Breast epithelium (tissue), 4 donors: ENCODE measurements at regions not wholly inside any gene's neighbourhood (a gene's known extent, or its start where the extent isn't known, plus 50 kb on each side); places are given as distances from the start of the nearest gene placed in this dataset.

Experiments
- DNase-seq, 2 donors: peaks; one replicate each; pipeline ENCODE4 v3.0.0-alpha.2; 2019; ENCODE audit warnings: low spot score in 2 of 2
- H3K27ac ChIP-seq, 2 donors: fragments of 200-600 bp; sonication (generic) in 1 of 2; one replicate each; pipeline ENCODE4 v1.5.1; 2016 to 2019; ENCODE audit warnings: mild to moderate bottlenecking in 1 of 2
- H3K27me3 ChIP-seq, 2 donors: fragments of 200-600 bp; sonication (generic) in 1 of 2; one replicate each; pipeline versions ENCODE4 v1.5.1 to v1.6.0; 2017 to 2019; ENCODE audit warnings: control low read depth in 1 of 2, mild to moderate bottlenecking in 1 of 2
- H3K36me3 ChIP-seq: fragments of 200-600 bp; one replicate; pipeline ENCODE4 v1.5.1; 2019
- H3K4me1 ChIP-seq, 2 donors: fragments of 200-600 bp; sonication (generic); one replicate each; pipeline ENCODE4 v1.5.1; 2016 to 2019; ENCODE audit warnings: control low read depth in 1 of 2
- H3K4me3 ChIP-seq, 3 donors: fragments of 200-600 bp; sonication (generic); 1 replicate in 2 of 3; 2 replicates in 1 of 3; pipeline ENCODE4 v1.5.1; 2016 to 2019; ENCODE audit warnings: mild to moderate bottlenecking in 3 of 3, moderate library complexity in 2 of 3
- H3K9me3 ChIP-seq, 2 donors: fragments of 200-600 bp; sonication (generic) in 1 of 2; one replicate each; pipeline ENCODE4 v1.5.1; 2016 to 2019; ENCODE audit warnings: control low read depth in 1 of 2
- POLR2A ChIP-seq: fragments of 450-650 bp; IDR thresholded peaks from one replicate; pipeline ENCODE4 v1.6.1; 2016; ENCODE audit warnings: antibody characterized with exemption, mild to moderate bottlenecking, moderate library complexity
- POLR2AphosphoS5 ChIP-seq, 3 donors: sonication (generic); formaldehyde crosslinking; IDR thresholded peaks; one replicate each; pipeline ENCODE4 v1.6.1; 2017; ENCODE audit warnings: antibody characterized with exemption in 3 of 3
- intact Hi-C: fragments of 100-400 bp; cut with DNase I; formaldehyde crosslinking; loops from one replicate; pipeline ENCODE4 v1.15.1; 2023; ENCODE audit warnings: low total_unique reads
- TF ChIP-seq, protein P1 (sequence below), 3 donors: fragments of 450-650 bp; IDR thresholded peaks; one replicate each; pipeline ENCODE4 v1.5.1; 2016 to 2017; ENCODE audit warnings: antibody characterized with exemption in 3 of 3, mild to moderate bottlenecking in 3 of 3, moderate library complexity in 3 of 3

DNA sequence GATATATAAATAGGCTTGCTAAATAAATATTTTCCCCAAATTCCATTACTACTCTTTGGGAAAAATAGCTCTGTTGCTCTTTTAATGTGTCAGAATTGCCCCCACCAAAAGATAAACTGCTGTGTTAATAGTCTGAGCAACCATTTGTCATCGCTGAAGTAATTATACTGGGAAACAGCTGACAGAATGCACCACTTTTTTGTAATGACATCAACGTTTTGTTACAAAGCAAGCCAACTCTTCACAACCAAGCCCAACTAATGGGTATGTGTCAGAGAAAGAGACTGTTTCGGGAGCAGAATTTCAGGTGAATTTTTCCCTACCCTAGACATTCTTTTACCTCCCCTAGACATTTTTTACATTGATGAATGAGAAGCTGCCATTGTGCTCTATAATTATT lies 405.0 kb upstream of the MAGEB18 start:
- DNase-seq = no peak
- Histone ChIP-seq H3K27ac (no peak overlapping the region), H3K36me3 (no peaks in the 10 kb centered on the region), H3K27me3 (no peaks in the 10 kb centered on the region), H3K4me3 (no peak overlapping the region), H3K9me3 (no peaks in the 10 kb centered on the region), H3K4me1 (no peaks in the 10 kb centered on the region)
- intact Hi-C loops = no loop called here
- no peak for TF ChIP-seq POLR2AphosphoS5 (IDR thresholded peaks at IDR 0.05)
- TF ChIP-seq POLR2A = no peak
- TF ChIP-seq, protein P1, sequence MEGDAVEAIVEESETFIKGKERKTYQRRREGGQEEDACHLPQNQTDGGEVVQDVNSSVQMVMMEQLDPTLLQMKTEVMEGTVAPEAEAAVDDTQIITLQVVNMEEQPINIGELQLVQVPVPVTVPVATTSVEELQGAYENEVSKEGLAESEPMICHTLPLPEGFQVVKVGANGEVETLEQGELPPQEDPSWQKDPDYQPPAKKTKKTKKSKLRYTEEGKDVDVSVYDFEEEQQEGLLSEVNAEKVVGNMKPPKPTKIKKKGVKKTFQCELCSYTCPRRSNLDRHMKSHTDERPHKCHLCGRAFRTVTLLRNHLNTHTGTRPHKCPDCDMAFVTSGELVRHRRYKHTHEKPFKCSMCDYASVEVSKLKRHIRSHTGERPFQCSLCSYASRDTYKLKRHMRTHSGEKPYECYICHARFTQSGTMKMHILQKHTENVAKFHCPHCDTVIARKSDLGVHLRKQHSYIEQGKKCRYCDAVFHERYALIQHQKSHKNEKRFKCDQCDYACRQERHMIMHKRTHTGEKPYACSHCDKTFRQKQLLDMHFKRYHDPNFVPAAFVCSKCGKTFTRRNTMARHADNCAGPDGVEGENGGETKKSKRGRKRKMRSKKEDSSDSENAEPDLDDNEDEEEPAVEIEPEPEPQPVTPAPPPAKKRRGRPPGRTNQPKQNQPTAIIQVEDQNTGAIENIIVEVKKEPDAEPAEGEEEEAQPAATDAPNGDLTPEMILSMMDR (IDR thresholded peaks at IDR 0.05) = no peak

DNA sequence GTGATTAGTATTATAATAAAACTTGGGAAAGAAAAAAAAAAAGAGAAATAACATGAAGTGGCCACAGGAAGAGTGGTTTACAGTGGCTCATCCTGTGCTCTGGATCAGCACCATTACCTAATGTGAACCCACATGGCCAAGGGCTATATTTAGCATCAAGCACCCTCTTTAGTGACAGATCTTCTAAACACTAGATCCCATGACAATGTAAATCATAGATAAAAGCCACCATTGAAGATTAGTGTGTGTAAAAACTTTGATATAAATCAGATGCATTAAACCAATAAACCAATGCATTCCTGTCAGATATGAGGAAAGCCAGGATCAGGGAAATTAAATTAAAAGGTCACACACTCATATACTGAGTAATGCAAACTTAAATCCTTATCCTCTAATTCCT lies 400.6 kb upstream of the MAGEB18 start:
- Histone ChIP-seq H3K27ac (no peak overlapping the region), H3K27me3 (no peaks in the 10 kb centered on the region), H3K9me3 (no peaks in the 10 kb centered on the region), H3K4me1 (no peaks in the 10 kb centered on the region), H3K4me3 (no peak overlapping the region), H3K36me3 (no peaks in the 10 kb centered on the region)
- TF ChIP-seq, protein P1 (IDR thresholded peaks at IDR 0.05) = no peak
- no peak for TF ChIP-seq POLR2A
- no peak for TF ChIP-seq POLR2AphosphoS5 (IDR thresholded peaks at IDR 0.05)
- intact Hi-C loops = no loop called here
- DNase-seq = no peak

DNA sequence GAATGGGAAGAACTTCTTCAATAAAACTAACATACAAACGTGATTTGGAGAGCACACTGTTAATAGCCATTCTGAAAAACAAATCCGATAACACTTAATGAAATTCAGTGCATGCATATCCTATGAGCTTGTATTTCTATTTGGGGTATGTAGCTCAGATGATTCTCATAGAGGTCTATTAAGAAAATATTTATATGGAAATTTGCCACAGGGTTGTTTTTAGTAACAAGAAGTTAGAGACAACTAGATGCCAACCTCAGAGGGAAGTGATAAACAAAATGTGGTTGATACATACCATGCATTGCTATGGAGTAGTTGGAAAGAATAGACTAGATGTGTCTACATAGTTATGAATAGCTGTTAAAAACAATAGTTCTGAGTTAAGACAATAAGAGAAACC lies 395.8 kb upstream of the MAGEB18 start:
- H3K4me1 ChIP-seq = no peaks in the 10 kb centered on the region
- no peak for DNase-seq
- H3K9me3 ChIP-seq = no peaks in the 10 kb centered on the region
- intact Hi-C loops = no loop called here
- no peak overlapping the region for H3K27ac ChIP-seq
- H3K36me3 ChIP-seq = no peaks in the 10 kb centered on the region
- no peaks in the 10 kb centered on the region for H3K27me3 ChIP-seq
- TF ChIP-seq POLR2AphosphoS5 (IDR thresholded peaks at IDR 0.05) (no peak), POLR2A (no peak)
- TF ChIP-seq, protein P1 (IDR thresholded peaks at IDR 0.05) = no peak
- H3K4me3 ChIP-seq = no peak overlapping the region

DNA sequence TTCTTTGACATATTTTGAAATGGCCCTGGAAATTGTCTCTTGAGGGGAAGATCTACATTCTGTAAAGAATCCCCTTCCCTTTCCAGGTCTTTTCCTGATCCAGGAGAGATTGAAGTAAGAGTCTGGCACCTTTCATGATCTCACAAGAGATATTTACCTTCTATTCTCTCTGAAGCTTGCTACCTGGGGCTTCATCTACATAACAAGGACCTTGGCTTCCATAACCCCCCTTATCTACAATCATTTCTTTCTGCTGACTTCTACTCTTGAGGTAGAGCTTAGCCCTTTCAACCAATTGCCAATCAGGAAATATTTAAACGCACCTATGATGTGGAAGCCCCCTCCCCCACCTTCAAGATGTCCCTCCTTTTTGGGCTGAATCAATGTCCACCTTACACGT lies 383.7 kb upstream of the MAGEB18 start:
- Histone ChIP-seq H3K4me1 (no peaks in the 10 kb centered on the region), H3K4me3 (no peak overlapping the region), H3K27me3 (peaks cover 0 to 6% of the 10 kb centered on the region in 2 donors), H3K27ac (no peak overlapping the region), H3K36me3 (no peaks in the 10 kb centered on the region), H3K9me3 (no peaks in the 10 kb centered on the region)
- no peak for DNase-seq
- intact Hi-C loops = no loop called here
- TF ChIP-seq, protein P1 (IDR thresholded peaks at IDR 0.05) = no peak
- no peak for TF ChIP-seq POLR2AphosphoS5 (IDR thresholded peaks at IDR 0.05)
- TF ChIP-seq POLR2A = no peak

DNA sequence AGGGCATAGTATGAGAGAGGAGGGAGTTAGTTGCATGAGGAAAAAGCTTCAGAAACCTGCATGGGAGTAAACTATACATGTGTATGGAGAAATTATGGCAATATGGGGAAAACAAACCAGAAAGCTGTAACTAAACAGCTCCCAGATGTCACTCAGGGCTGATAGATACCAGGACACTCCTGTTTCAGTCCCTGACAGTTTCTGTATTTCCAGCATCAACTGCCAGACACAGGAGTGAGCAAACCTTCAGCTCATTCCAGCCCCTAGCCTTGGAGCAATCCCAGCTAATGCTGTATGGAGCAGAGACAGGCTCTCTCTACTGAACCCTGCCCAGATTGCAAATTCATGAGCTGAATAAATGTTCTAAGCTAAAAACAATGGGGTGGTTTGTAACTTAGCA lies 382.9 kb upstream of the MAGEB18 start:
- no peak for DNase-seq
- H3K27ac ChIP-seq = no peak overlapping the region
- no peaks in the 10 kb centered on the region for H3K4me1 ChIP-seq
- H3K9me3 ChIP-seq = no peaks in the 10 kb centered on the region
- peaks cover 0 to 6% of the 10 kb centered on the region in 2 donors for H3K27me3 ChIP-seq
- intact Hi-C loops = no loop called here
- H3K36me3 ChIP-seq = no peaks in the 10 kb centered on the region
- no peak overlapping the region for H3K4me3 ChIP-seq
- TF ChIP-seq POLR2A = no peak
- TF ChIP-seq POLR2AphosphoS5 (IDR thresholded peaks at IDR 0.05) = no peak
- TF ChIP-seq, protein P1 (IDR thresholded peaks at IDR 0.05) = no peak
